ENCODE measurements at regions not wholly inside any gene's neighbourhood (a gene's known extent, or its start where the extent isn't known, plus 50 kb on each side); places are given as distances from the start of the nearest gene placed in this dataset.

- TF ChIP-seq EZH2phosphoT487 (IDR thresholded peaks at IDR 0.05; ENCODE audit: borderline replicate concordance, low read length) (no peak), CTCF (conservative IDR thresholded peaks at IDR 0.05; ENCODE audit: low read depth, low read length) (no peak), EZH2 (IDR thresholded peaks at IDR 0.05; ENCODE audit: low read length, unreplicated experiment) (no peak)
These were observed 52.1 kb upstream of the GHITM start for GRCh38 chr10:84087202-84087601.

All from PC-3 (cell line).